ENCODE measurements at regions not wholly inside any gene's neighbourhood (a gene's known extent, or its start where the extent isn't known, plus 50 kb on each side); places are given as distances from the start of the nearest gene placed in this dataset.
"Not testable (repeated sequence)": the region's sequence is repeated elsewhere in the genome, so short reads cannot be mapped to it uniquely, and the experiment has no call there.

DNA sequence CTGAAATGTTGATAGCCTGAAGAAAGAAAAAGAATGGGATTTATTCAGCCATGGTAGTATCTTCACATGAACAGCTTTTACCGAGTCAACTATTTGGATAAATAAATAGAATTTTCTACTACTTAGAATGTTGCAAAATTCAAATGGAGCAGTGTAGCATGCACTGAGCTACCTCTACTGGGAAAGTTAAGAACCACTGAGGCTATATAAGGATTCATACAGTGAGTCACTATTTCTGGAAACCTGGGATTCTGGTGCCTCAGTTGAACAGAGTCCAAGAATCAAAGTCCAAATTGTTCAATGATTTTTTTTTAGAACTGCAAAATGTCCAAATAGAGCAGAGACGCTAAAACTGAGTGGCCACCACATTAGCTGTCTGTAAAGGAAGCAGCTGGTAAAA, 286.5 kb downstream of the RPIA start:
- not testable (repeated sequence) for H3K4me3 Mint-ChIP-seq

DNA sequence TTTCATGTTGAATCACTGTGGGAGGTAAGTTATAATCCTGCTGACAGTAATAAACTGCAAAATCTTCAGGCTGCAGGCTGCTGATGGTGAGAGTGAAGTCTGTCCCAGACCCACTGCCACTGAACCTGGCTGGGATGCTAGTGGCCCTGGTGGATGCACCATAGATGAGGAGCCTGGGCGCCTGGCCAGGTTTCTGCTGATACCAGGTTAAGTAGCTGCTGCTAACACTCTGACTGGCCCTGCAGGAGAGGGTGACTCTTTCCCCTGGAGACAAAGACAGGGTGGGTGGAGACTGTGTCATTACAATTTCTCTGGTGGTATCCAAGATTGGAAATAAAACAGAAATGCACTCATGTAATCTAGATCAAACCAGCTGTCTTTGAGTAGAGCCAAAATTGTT, 287.0 kb downstream of the RPIA start:
- H3K4me3 Mint-ChIP-seq; H3K4me1 Mint-ChIP-seq; H3K9me3 Mint-ChIP-seq; H3K27ac Mint-ChIP-seq; CTCF ChIA-PET; POLR2A ChIA-PET; DNase-seq; H3K36me3 Mint-ChIP-seq (ENCODE audit: low read depth); H3K27me3 Mint-ChIP-seq: not testable (repeated sequence)

More for the DNA sequence above, 286.5 kb downstream of the RPIA start:
- H3K36me3 Mint-ChIP-seq (ENCODE audit: low read depth); POLR2A ChIA-PET; H3K4me1 Mint-ChIP-seq; H3K27ac Mint-ChIP-seq; H3K9me3 Mint-ChIP-seq; CTCF ChIA-PET; DNase-seq; H3K27me3 Mint-ChIP-seq: not testable (repeated sequence)

DNA sequence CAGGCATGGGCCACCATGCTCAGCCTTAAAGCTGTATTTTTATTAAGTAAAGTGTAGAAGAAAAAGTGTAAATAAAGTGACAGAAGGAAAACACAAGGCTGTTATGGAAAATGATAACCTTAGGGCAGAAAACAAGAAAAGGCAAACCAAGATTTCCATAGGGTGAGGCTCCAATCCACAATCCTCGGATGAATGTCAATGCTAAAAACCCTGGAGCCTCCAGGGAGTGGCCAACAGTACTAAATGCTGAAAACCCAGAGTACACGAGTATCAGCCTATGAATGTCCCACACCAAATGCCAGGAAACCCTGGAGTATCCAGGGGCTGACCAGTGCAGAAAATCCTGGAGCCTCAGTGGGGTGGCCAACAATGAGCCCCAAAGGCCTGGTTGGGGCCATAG, 292.6 kb downstream of the RPIA start:
- POLR2A ChIA-PET, CTCF ChIA-PET, H3K27ac Mint-ChIP-seq: not testable (repeated sequence)

DNA sequence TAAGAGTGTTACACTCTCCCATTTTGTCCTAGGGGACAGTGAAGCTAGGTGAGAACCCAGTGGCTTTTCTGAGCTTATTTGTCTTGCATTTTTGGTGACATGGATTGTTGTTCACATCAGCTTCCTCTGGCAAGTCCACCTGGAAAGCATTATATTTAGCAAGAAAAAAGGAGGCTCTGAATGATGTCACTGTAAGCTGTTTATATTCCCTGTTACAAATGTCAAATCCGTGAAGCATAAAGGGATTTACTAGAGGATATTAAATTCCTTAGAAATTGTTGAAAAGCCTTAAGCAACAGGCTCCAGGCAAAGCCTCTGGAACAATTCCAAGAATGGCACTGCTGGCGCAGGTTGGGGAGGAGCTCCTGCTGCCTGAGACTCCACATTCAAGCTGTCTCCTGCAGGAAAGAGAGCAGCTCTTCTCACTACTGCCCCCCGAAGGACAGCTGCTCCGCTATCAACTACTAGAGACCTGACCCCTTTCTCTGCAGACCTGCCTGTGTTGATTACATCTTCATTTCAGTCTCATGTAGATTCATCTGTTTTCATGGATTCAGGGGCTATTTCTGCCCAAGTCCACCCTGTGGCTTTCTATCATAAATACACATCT, 295.4 kb downstream of the RPIA start:
- CTCF ChIA-PET = not testable (repeated sequence)

More for the DNA sequence above, 292.6 kb downstream of the RPIA start:
- not testable (repeated sequence) for H3K9me3 Mint-ChIP-seq; H3K4me1 Mint-ChIP-seq; DNase-seq; H3K4me3 Mint-ChIP-seq; H3K36me3 Mint-ChIP-seq (ENCODE audit: low read depth); H3K27me3 Mint-ChIP-seq

DNA sequence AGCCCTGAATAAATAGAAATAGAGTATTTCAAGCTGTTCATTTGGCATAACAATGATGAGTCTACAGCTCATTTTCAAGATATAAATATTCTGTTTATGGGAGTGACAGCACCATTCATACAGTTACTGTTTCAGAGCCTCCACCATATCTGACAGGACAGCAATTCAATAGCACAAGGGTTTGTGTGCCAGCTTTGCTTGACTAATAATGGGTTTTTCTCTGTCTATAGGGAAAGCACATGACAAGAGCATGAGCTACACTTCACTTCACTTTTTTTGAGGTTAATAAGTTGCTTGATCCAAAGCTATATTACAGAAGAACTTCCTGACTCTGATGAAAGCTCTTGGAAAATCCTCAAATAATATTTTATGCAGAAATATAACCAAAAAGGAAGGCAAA, 297.1 kb downstream of the RPIA start:
- H3K27me3 Mint-ChIP-seq; DNase-seq; CTCF ChIA-PET; POLR2A ChIA-PET; H3K9me3 Mint-ChIP-seq; H3K4me3 Mint-ChIP-seq; H3K27ac Mint-ChIP-seq; H3K36me3 Mint-ChIP-seq (ENCODE audit: low read depth); H3K4me1 Mint-ChIP-seq: not testable (repeated sequence)

More for the DNA sequence above, 295.4 kb downstream of the RPIA start:
- H3K9me3 Mint-ChIP-seq; H3K36me3 Mint-ChIP-seq (ENCODE audit: low read depth); POLR2A ChIA-PET; H3K27ac Mint-ChIP-seq; H3K4me3 Mint-ChIP-seq; H3K27me3 Mint-ChIP-seq; DNase-seq; H3K4me1 Mint-ChIP-seq: not testable (repeated sequence)

DNA sequence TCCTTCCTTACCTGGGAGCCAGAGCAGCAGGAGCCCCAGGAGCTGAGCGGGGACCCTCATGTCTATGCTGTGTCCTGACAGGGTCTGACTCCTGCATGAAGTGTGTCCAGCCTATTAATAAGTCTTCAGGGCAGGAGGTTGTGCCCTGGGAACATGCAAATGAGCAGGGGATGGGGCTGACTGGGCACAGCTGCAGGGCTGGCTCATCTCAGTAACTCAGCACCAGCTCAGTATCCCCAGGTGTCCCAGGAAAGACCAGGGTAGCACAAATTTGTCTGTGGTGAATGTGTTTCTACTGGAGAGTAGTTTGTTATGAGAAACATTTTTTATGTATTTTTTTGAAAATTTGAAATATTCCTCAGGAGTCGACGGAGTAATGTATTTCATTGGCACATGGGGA, 301.3 kb downstream of the RPIA start:
- H3K4me3 Mint-ChIP-seq; H3K27me3 Mint-ChIP-seq; H3K36me3 Mint-ChIP-seq (ENCODE audit: low read depth); CTCF ChIA-PET; POLR2A ChIA-PET; H3K9me3 Mint-ChIP-seq; H3K4me1 Mint-ChIP-seq; DNase-seq; H3K27ac Mint-ChIP-seq: not testable (repeated sequence)

DNA sequence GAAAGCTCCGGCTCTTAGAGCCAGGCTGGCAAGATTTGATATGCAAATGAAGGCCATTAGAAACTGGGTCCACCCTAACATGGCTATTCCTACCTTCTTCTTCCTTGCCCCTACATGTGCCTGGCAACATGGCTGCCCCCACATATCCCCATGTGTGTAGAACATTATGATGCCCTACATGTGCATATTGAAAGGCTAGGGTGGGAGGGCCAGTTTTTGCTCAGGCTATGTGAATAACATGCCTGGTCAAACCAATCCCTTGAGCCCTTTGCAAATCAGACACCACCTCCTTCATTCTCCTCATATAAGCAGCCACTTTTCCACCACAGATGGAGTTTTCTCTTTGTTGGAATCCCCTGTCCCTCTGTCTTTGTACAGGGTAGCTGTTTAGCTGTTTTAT, 303.4 kb downstream of the RPIA start:
- POLR2A ChIA-PET; H3K4me3 Mint-ChIP-seq; H3K27me3 Mint-ChIP-seq; H3K27ac Mint-ChIP-seq; DNase-seq; CTCF ChIA-PET; H3K4me1 Mint-ChIP-seq; H3K36me3 Mint-ChIP-seq (ENCODE audit: low read depth); H3K9me3 Mint-ChIP-seq: not testable (repeated sequence)

DNA sequence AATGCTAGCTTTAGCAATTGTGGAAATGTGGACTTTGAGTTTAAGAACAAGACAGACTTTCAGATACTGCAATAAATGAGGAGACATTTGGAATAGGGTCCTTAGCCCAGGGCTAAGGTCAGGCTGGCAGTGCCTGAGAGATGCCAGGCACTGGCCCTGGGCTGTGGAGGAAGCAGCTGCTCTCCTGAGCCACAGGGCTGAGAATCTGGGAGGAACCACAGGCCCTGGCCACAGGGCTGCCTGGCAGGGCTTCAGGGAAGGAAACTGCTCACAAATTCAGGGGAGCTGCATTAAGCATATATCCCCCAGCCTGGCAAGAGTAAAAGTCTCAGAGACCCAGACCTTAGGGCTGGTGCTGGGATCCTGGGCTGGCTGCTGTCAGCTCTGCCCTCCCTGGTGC, 305.1 kb downstream of the RPIA start:
- H3K4me3 Mint-ChIP-seq; H3K4me1 Mint-ChIP-seq; CTCF ChIA-PET; DNase-seq; H3K27me3 Mint-ChIP-seq; H3K27ac Mint-ChIP-seq; H3K36me3 Mint-ChIP-seq (ENCODE audit: low read depth); H3K9me3 Mint-ChIP-seq; POLR2A ChIA-PET: not testable (repeated sequence)

DNA sequence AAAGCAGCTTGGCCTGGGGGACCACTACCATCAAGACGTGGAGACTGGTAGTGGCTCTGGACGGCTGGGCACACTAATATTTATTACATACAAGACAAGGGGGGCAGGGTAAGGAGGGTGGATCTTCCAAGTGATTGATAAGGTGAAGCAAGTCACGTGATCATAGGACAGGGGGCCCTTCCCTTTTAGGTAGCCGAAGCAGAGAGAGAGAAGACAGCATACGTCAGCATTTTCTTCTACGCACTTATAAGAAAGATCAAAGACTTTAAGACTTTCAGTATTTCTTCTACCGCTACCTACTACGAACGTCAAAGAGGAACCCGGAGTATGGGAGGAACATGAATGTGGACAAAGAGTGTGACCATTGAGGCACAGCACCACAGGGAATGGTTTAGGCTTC, 307.9 kb downstream of the RPIA start:
- POLR2A ChIA-PET = no interaction called here
- Mint-ChIP-seq H3K4me3 (no peak overlapping the region), H3K9me3 (no peaks in the 10 kb centered on the region), H3K4me1 (no peaks in the 10 kb centered on the region), H3K36me3 (ENCODE audit: low read depth) (no peaks in the 10 kb centered on the region), H3K27me3 (peaks cover 6% of the 10 kb centered on the region), H3K27ac (no peak overlapping the region)
- no peak for DNase-seq
- CTCF ChIA-PET = no interaction called here

DNA sequence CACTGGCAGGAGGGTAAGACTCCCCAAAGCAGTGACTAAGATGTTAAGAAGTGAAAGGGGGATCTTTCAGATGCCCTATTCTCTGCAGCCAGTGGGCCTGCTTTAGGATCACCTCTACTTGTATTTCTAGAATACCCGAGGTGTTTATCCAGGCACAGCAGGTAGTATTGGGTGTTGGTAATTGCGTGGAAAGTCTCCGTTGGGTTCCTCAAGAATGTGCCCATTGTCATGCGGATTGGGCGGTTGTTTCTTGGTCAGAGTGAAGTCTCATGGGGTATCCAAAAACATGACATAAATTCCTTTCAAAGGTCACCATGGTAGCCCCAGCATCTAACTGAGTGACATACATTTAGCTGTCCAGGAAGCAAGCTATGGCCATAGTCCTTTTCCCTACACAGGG, 308.8 kb downstream of the RPIA start:
- Mint-ChIP-seq H3K4me1 (no peaks in the 10 kb centered on the region), H3K4me3 (no peak overlapping the region), H3K27me3 (peaks cover 4% of the 10 kb centered on the region), H3K27ac (no peak overlapping the region), H3K9me3 (no peaks in the 10 kb centered on the region), H3K36me3 (ENCODE audit: low read depth) (no peaks in the 10 kb centered on the region)
- ChIA-PET CTCF (no interaction called here), POLR2A (no interaction called here)
- DNase-seq = no peak

DNA sequence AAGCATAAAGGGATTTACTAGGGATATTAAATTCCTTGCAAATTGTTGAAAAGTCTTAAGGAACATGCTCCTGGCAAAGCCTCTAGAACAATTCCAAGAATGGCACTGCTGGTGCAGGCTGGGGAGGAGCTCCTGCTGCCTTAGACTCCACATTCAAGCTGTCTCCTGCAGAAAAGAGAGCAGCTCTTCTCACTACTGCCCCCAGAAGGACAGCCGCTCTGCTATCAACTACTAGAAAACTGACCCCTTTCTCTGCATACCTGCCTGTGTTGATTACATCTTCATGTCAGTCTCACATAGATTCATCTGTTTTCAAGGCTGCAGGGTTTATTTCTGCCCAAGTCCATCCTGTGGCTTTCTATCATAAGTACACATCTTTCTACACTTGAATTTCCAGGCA, 312.8 kb downstream of the RPIA start:
- POLR2A ChIA-PET; H3K27ac Mint-ChIP-seq; DNase-seq; H3K4me3 Mint-ChIP-seq; H3K36me3 Mint-ChIP-seq (ENCODE audit: low read depth); H3K4me1 Mint-ChIP-seq; H3K9me3 Mint-ChIP-seq; H3K27me3 Mint-ChIP-seq; CTCF ChIA-PET: not testable (repeated sequence)

DNA sequence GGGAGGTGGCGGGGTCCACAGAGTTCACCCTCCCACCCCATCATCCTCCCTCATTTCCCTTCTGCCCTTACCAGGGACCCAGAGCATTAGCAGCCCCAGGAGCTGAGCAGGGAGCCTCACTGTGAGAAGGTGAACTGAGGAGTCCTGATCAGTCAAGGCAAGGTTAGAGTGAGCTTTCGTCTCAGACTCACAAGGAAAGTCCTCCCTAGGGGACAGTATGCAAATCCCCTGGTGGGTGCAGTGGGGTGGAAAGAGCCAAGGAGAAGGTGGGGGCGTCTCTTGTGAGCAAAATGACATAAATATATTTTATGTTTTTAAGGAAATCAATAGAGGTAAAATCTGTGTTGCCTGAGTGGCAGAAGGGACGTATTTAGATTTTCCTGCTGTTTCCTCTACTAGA, 329.1 kb downstream of the RPIA start:
- H3K4me3 Mint-ChIP-seq; DNase-seq; H3K27ac Mint-ChIP-seq; POLR2A ChIA-PET; H3K4me1 Mint-ChIP-seq; CTCF ChIA-PET; H3K27me3 Mint-ChIP-seq; H3K9me3 Mint-ChIP-seq; H3K36me3 Mint-ChIP-seq (ENCODE audit: low read depth): not testable (repeated sequence)

DNA sequence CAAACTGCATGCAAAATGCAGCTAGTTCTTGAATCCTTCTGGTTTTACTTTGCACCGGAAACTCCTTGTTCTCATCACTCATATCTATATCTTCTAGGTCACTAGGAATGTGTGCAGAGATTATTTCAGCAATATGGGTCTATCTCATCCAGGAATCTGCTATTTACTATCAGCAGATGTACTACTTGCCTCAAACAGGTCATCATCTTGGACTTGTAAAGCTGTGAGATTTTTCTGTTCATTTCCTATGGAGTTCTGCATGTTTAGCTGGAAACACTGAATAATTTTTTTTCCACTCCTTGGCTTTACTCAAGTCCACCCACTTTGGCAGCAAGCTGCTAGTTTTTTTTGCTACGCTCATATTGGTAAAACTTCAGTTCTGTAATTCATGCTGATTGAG, 334.8 kb downstream of the RPIA start:
- H3K27me3 Mint-ChIP-seq; DNase-seq; H3K4me3 Mint-ChIP-seq; H3K36me3 Mint-ChIP-seq (ENCODE audit: low read depth); POLR2A ChIA-PET; H3K4me1 Mint-ChIP-seq; H3K9me3 Mint-ChIP-seq; CTCF ChIA-PET; H3K27ac Mint-ChIP-seq: not testable (repeated sequence)

DNA sequence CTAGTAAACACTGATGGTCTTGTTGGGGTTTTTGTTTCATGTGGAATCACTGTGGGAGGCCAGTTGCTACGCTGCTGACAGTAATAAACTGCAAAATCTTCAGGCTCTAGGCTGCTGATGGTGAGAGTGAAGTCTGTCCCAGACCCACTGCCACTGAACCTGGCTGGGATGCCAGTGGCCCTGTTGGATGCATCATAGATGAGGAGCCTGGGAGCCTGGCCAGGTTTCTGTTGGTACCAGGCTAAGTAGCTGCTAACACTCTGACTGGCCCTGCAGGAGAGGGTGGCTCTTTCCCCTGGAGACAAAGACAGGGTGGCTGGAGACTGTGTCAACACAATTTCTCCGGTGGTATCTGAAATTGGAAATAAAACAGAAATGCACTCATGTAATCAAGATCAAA, 335.6 kb downstream of the RPIA start:
- H3K9me3 Mint-ChIP-seq; H3K27me3 Mint-ChIP-seq; DNase-seq; CTCF ChIA-PET; H3K27ac Mint-ChIP-seq; POLR2A ChIA-PET; H3K36me3 Mint-ChIP-seq (ENCODE audit: low read depth); H3K4me3 Mint-ChIP-seq; H3K4me1 Mint-ChIP-seq: not testable (repeated sequence)

DNA sequence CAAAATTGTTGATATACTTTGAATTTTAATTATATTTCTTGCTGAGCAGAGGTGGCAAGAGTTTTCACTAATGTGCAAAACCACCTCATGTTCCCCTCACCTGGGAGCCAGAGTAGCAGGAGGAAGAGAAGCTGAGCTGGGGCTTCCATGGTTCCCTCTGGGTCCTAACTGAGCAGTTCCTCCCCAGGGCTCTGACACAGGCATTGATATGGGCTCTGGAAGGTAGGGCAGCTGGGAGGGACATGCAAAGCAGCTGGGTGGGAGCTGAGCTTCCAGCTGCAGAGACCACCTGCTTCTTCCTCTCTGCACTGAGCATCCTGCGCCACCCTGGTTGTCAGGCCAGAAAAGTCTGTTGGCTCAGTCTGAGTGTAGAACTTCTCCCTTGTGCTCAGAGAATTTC, 336.1 kb downstream of the RPIA start:
- POLR2A ChIA-PET = not testable (repeated sequence)

More for the DNA sequence above, 336.1 kb downstream of the RPIA start:
- H3K27ac Mint-ChIP-seq; H3K4me3 Mint-ChIP-seq; CTCF ChIA-PET; H3K36me3 Mint-ChIP-seq (ENCODE audit: low read depth); H3K27me3 Mint-ChIP-seq; DNase-seq; H3K4me1 Mint-ChIP-seq; H3K9me3 Mint-ChIP-seq: not testable (repeated sequence)

Measured in activated CD4-positive, alpha-beta T cell treated with anti-CD3 and anti-CD28 coated beads, Interleukin-2, amount 10 ng/mL, durations not matched to agents 7 days and 5 days (primary cell).